Keratinocyte (primary cell): ENCODE measurements at regions not wholly inside any gene's neighbourhood (a gene's known extent, or its start where the extent isn't known, plus 50 kb on each side); places are given as distances from the start of the nearest gene placed in this dataset.

Experiments
- DNase-seq: peaks from one replicate; pipeline ENCODE4 v3.0.0-alpha.2; 2011; ENCODE audit warnings: low read depth, missing footprints, low spot score
- FAIRE-seq: peaks from 2 replicates; lab custom pipeline; 2011; peaks lifted over from hg19 to GRCh38; lab: Jason Lieb, UNC
- H2AFZ ChIP-seq: 2 replicates; pipeline ENCODE4 v1.6.0; 2012; ENCODE audit warnings: low read length, control low read depth, inconsistent platforms; ENCODE audit not compliant: control insufficient read depth
- H3K27ac ChIP-seq: 2 replicates; pipeline ENCODE4 v1.5.1; 2011; ENCODE audit warnings: low read length; ENCODE audit not compliant: control insufficient read depth, insufficient read depth
- H3K27me3 ChIP-seq: 3 replicates; pipeline ENCODE4 v1.6.0; 2011; ENCODE audit warnings: low read length; ENCODE audit not compliant: control insufficient read depth, insufficient read depth; ENCODE audit errors: extremely low read depth
- H3K36me3 ChIP-seq, 2 experiments: 2 replicates in 1 of 2; 3 replicates in 1 of 2; pipeline ENCODE4 v1.5.1; 2011; ENCODE audit warnings: low read length in 2 of 2, mild to moderate bottlenecking in 1 of 2; ENCODE audit not compliant: control insufficient read depth in 2 of 2, insufficient read depth in 2 of 2; ENCODE audit errors: extremely low read depth in 1 of 2
- H3K4me1 ChIP-seq: 3 replicates; pipeline ENCODE4 v1.5.1; 2011; ENCODE audit warnings: low read length; ENCODE audit not compliant: control insufficient read depth, insufficient read depth; ENCODE audit errors: extremely low read depth
- H3K4me2 ChIP-seq: 3 replicates; pipeline ENCODE4 v1.6.0; 2011; ENCODE audit warnings: low read depth, low read length; ENCODE audit not compliant: control insufficient read depth, insufficient read depth; ENCODE audit errors: extremely low read depth
- H3K4me3 ChIP-seq, 3 experiments: fragments of 200-600 bp in 1 of 3; sonication (generic) in 1 of 3; 2 replicates in 2 of 3; 3 replicates in 1 of 3; pipeline ENCODE4 v1.5.1; 2011 to 2016; ENCODE audit warnings: low read length in 3 of 3, mild to moderate bottlenecking in 3 of 3, control low read depth in 2 of 3, inconsistent platforms in 1 of 3, low read depth in 1 of 3, mixed read lengths in 1 of 3, mixed run types in 1 of 3, moderate library complexity in 1 of 3; ENCODE audit not compliant: control insufficient read depth in 2 of 3, insufficient read depth in 2 of 3; ENCODE audit errors: extremely low read depth in 1 of 3
- H3K79me2 ChIP-seq: 2 replicates; pipeline ENCODE4 v1.6.0; 2012; ENCODE audit warnings: low read length; ENCODE audit not compliant: control insufficient read depth, insufficient read depth
- H3K9ac ChIP-seq: 3 replicates; pipeline ENCODE4 v1.6.0; 2011; ENCODE audit warnings: low read length; ENCODE audit not compliant: control insufficient read depth, insufficient read depth; ENCODE audit errors: extremely low read depth
- H3K9me1 ChIP-seq: 3 replicates; pipeline ENCODE4 v1.6.0; 2011; ENCODE audit warnings: low read length; ENCODE audit not compliant: control insufficient read depth, insufficient read depth; ENCODE audit errors: extremely low read depth
- H3K9me3 ChIP-seq: 2 replicates; pipeline ENCODE4 v1.5.1; 2012; ENCODE audit warnings: low read depth, low read length; ENCODE audit not compliant: control insufficient read depth
- H4K20me1 ChIP-seq: 3 replicates; pipeline ENCODE4 v1.6.0; 2011; ENCODE audit warnings: low read length; ENCODE audit not compliant: control insufficient read depth, insufficient read depth; ENCODE audit errors: extremely low read depth
- EZH2 ChIP-seq: IDR thresholded peaks from one replicate; pipeline ENCODE4 v1.6.1; 2012; ENCODE audit warnings: inconsistent platforms, mild to moderate bottlenecking, low read length, moderate library complexity
- dilution Hi-C: fragments of 300-500 bp; cut with MboI; formaldehyde crosslinking; loops from one replicate; pipeline ENCODE4 v1.7.0; 2020; ENCODE audit warnings: low sequenced_read_pairs; ENCODE audit not compliant: extremely low pct_ligation_motif_present
- TF ChIP-seq, protein P1 (sequence below), 3 experiments: IDR thresholded peaks in 1 of 3; conservative IDR thresholded peaks in 1 of 3; optimal IDR thresholded peaks in 1 of 3; 2 replicates in 2 of 3; 3 replicates in 1 of 3; pipeline versions ENCODE3 to v1.5.1; 2011; ENCODE audit warnings: low read length in 3 of 3, mild to moderate bottlenecking in 3 of 3, moderate library complexity in 2 of 3, control low read depth in 1 of 3, inconsistent platforms in 1 of 3; ENCODE audit not compliant: insufficient read depth in 2 of 3; ENCODE audit errors: extremely low read depth in 1 of 3

DNA sequence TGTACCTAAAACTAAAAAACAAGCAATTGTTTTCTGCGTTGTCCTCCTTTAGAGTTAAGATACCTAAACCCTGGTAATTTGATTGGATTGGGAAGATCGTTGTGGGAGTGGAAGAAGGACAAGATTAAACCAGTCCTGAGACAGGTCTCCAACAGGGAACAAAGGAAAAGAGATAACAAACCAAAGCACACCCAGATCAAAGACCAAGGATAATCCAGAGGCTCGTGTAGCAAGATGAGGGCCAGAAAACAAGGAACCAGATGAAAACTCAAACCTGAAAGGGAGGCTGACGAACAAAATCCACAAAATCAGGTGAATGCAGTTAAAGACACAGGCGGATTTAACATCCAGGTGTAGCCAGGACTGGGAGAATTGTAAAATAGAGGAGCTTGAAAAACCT is 618.1 kb downstream of the SLCO4C1 start:
- no peak overlapping the region for H2AFZ ChIP-seq
- no peaks in the 10 kb centered on the region for H3K79me2 ChIP-seq
- no peaks in the 10 kb centered on the region for H3K27me3 ChIP-seq
- no peak overlapping the region for H3K9ac ChIP-seq
- no peak overlapping the region for H3K4me2 ChIP-seq
- no peak overlapping the region for H3K27ac ChIP-seq
- DNase-seq (no peak), FAIRE-seq (no peak)
- H3K9me1 ChIP-seq: no peaks in the 10 kb centered on the region
- H4K20me1 ChIP-seq: no peaks in the 10 kb centered on the region
- H3K36me3 ChIP-seq: no peaks in the 10 kb centered on the region
- TF ChIP-seq, protein P1, sequence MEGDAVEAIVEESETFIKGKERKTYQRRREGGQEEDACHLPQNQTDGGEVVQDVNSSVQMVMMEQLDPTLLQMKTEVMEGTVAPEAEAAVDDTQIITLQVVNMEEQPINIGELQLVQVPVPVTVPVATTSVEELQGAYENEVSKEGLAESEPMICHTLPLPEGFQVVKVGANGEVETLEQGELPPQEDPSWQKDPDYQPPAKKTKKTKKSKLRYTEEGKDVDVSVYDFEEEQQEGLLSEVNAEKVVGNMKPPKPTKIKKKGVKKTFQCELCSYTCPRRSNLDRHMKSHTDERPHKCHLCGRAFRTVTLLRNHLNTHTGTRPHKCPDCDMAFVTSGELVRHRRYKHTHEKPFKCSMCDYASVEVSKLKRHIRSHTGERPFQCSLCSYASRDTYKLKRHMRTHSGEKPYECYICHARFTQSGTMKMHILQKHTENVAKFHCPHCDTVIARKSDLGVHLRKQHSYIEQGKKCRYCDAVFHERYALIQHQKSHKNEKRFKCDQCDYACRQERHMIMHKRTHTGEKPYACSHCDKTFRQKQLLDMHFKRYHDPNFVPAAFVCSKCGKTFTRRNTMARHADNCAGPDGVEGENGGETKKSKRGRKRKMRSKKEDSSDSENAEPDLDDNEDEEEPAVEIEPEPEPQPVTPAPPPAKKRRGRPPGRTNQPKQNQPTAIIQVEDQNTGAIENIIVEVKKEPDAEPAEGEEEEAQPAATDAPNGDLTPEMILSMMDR (optimal IDR thresholded peaks at IDR 0.05 in 1 of 3, IDR thresholded peaks at IDR 0.05 in 1 of 3, conservative IDR thresholded peaks at IDR 0.05 in 1 of 3; ENCODE audit: extremely low read depth in 1 of 3, insufficient read depth in 2 of 3, low read length in 3 of 3): no peak
- TF ChIP-seq EZH2: no peak
- H3K9me3 ChIP-seq: no peaks in the 10 kb centered on the region
- dilution Hi-C loops: no loop called here
- no peak overlapping the region for H3K4me3 ChIP-seq
- no peaks in the 10 kb centered on the region for H3K4me1 ChIP-seq

DNA sequence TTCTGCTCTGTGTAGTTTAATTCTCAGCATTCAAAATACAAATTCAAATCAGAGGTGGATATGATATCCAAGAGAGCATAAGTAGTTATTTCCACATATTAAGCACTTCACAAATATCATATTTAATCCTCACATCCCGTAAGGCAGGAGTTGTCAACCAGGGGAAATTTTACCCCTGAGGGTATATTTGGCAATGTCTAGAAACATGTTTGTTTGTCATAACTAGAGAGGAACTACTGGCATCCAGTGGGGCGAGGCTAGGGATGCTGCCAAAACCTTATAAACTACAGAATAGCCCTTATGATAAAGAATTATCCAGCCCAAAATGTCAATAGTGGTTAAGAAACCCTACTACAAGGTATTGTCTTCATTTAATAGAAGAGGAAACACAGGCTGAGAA is 619.4 kb downstream of the SLCO4C1 start:
- Histone ChIP-seq H3K79me2 (no peaks in the 10 kb centered on the region), H3K36me3 (no peaks in the 10 kb centered on the region), H3K9ac (no peak overlapping the region), H2AFZ (no peak overlapping the region), H3K9me3 (no peaks in the 10 kb centered on the region), H3K27me3 (no peaks in the 10 kb centered on the region), H3K9me1 (no peaks in the 10 kb centered on the region), H3K4me1 (no peaks in the 10 kb centered on the region), H3K4me3 (no peak overlapping the region), H3K4me2 (no peak overlapping the region), H4K20me1 (no peaks in the 10 kb centered on the region), H3K27ac (no peak overlapping the region)
- DNase-seq: no peak
- dilution Hi-C loops: no loop called here
- no peak for FAIRE-seq
- TF ChIP-seq, protein P1 (optimal IDR thresholded peaks at IDR 0.05 in 1 of 3, IDR thresholded peaks at IDR 0.05 in 1 of 3, conservative IDR thresholded peaks at IDR 0.05 in 1 of 3; ENCODE audit: extremely low read depth in 1 of 3, insufficient read depth in 2 of 3, low read length in 3 of 3): no peak
- no peak for TF ChIP-seq EZH2
